ENCODE measurements at regions not wholly inside any gene's neighbourhood (a gene's known extent, or its start where the extent isn't known, plus 50 kb on each side); places are given as distances from the start of the nearest gene placed in this dataset.

GRCh38 chr3:182410051-182410450 lies 383.3 kb upstream of the ATP11B start:
- no peak overlapping the region for H3K27ac ChIP-seq (ENCODE audit: low read depth, low read length)
- DNase-seq = no peak
- Mint-ChIP-seq H3K4me1 (peaks cover 13% of the 10 kb centered on the region), H3K36me3 (ENCODE audit: low read depth) (no peaks in the 10 kb centered on the region), H3K4me3 (no peak overlapping the region), H3K9me3 (no peaks in the 10 kb centered on the region), H3K27me3 (ENCODE audit: insufficient read depth) (no peaks in the 10 kb centered on the region), H3K27ac (no peak overlapping the region)
- H3K9ac ChIP-seq (ENCODE audit: extremely low read depth, low read length, poor library complexity, severe bottlenecking) = no peak overlapping the region
- H3K27me3 ChIP-seq (ENCODE audit: control insufficient read depth, insufficient read depth, low read length, poor library complexity, severe bottlenecking) = peaks cover 21% of the 10 kb centered on the region
- TF ChIP-seq CTCF (conservative IDR thresholded peaks at IDR 0.05) = no peak
- H3K36me3 ChIP-seq (ENCODE audit: control insufficient read depth, insufficient read depth, low read length) = no peaks in the 10 kb centered on the region
- no peaks in the 10 kb centered on the region for H3K9me3 ChIP-seq (ENCODE audit: control insufficient read depth, low read length)
- H3K4me3 ChIP-seq (ENCODE audit: low read length) = no peak overlapping the region
- 72 to 84% methylated on average over 2 to 5 of the region's 5 CpGs for WGBS, 2 experiments (ENCODE audit: insufficient coverage in 1 of 2, insufficient read length in 1 of 2)
- no peaks in the 10 kb centered on the region for H3K4me1 ChIP-seq (ENCODE audit: control insufficient read depth, insufficient read depth, low read length)

- H3K27me3 Mint-ChIP-seq (ENCODE audit: insufficient read depth) = no peaks in the 10 kb centered on the region
- no peak for TF ChIP-seq CTCF (conservative IDR thresholded peaks at IDR 0.05)
- H3K36me3 ChIP-seq (ENCODE audit: control insufficient read depth, insufficient read depth, low read length) = no peaks in the 10 kb centered on the region
- H3K27ac ChIP-seq (ENCODE audit: low read depth, low read length) = no peak overlapping the region
- DNase-seq = no peak
- H3K9me3 ChIP-seq (ENCODE audit: control insufficient read depth, low read length) = no peaks in the 10 kb centered on the region
- 94% methylated on average over 2 of the region's 2 CpGs; no CpG with 5 or more reads in 1 of the 2 experiments for WGBS, 2 experiments (ENCODE audit: insufficient coverage in 1 of 2, insufficient read length in 1 of 2)
- H3K27me3 ChIP-seq (ENCODE audit: control insufficient read depth, insufficient read depth, low read length, poor library complexity, severe bottlenecking) = peaks cover 18% of the 10 kb centered on the region
- no peak overlapping the region for H3K4me3 ChIP-seq (ENCODE audit: low read length)
- H3K9me3 Mint-ChIP-seq = no peaks in the 10 kb centered on the region
- H3K4me3 Mint-ChIP-seq = no peak overlapping the region
- no peaks in the 10 kb centered on the region for H3K4me1 Mint-ChIP-seq
- no peak overlapping the region for H3K27ac Mint-ChIP-seq
- no peaks in the 10 kb centered on the region for H3K36me3 Mint-ChIP-seq (ENCODE audit: low read depth)
- H3K4me1 ChIP-seq (ENCODE audit: control insufficient read depth, insufficient read depth, low read length) = no peaks in the 10 kb centered on the region
- H3K9ac ChIP-seq (ENCODE audit: extremely low read depth, low read length, poor library complexity, severe bottlenecking) = no peak overlapping the region
Observed at GRCh38 chr3:182412066-182412465, 381.2 kb upstream of the ATP11B start.

GRCh38 chr3:182413061-182413460 lies 380.2 kb upstream of the ATP11B start:
- 91% methylated on average over 1 of the region's 1 CpG; no CpG with 5 or more reads in 1 of the 2 experiments for WGBS, 2 experiments (ENCODE audit: insufficient coverage in 1 of 2, insufficient read length in 1 of 2)
- H3K9me3 ChIP-seq (ENCODE audit: control insufficient read depth, low read length) = no peaks in the 10 kb centered on the region
- H3K27me3 ChIP-seq (ENCODE audit: control insufficient read depth, insufficient read depth, low read length, poor library complexity, severe bottlenecking) = peaks cover 8% of the 10 kb centered on the region
- no peaks in the 10 kb centered on the region for H3K36me3 ChIP-seq (ENCODE audit: control insufficient read depth, insufficient read depth, low read length)
- Mint-ChIP-seq H3K4me1 (no peaks in the 10 kb centered on the region), H3K27ac (no peak overlapping the region), H3K9me3 (no peaks in the 10 kb centered on the region), H3K4me3 (no peak overlapping the region), H3K27me3 (ENCODE audit: insufficient read depth) (no peaks in the 10 kb centered on the region), H3K36me3 (ENCODE audit: low read depth) (no peaks in the 10 kb centered on the region)
- no peaks in the 10 kb centered on the region for H3K4me1 ChIP-seq (ENCODE audit: control insufficient read depth, insufficient read depth, low read length)
- H3K27ac ChIP-seq (ENCODE audit: low read depth, low read length) = no peak overlapping the region
- no peak overlapping the region for H3K4me3 ChIP-seq (ENCODE audit: low read length)
- no peak for DNase-seq
- no peak for TF ChIP-seq CTCF (conservative IDR thresholded peaks at IDR 0.05)
- no peak overlapping the region for H3K9ac ChIP-seq (ENCODE audit: extremely low read depth, low read length, poor library complexity, severe bottlenecking)
